Ovary (tissue), 7 donors: ENCODE measurements at regions not wholly inside any gene's neighbourhood (a gene's known extent, or its start where the extent isn't known, plus 50 kb on each side); places are given as distances from the start of the nearest gene placed in this dataset.

Experiments
- DNase-seq, 5 donors: peaks; one replicate each; pipeline ENCODE4 v3.0.0-alpha.2; 2019 to 2020
- H3K27ac ChIP-seq, 2 donors: fragments of 200-600 bp; one replicate each; pipeline versions ENCODE4 v1.5.1 to v1.8.0; 2019 to 2022
- H3K27me3 ChIP-seq: fragments of 200-600 bp; one replicate; pipeline ENCODE4 v1.8.0; 2022
- H3K36me3 ChIP-seq: fragments of 200-600 bp; sonication (generic); one replicate; pipeline ENCODE4 v1.5.1; 2019
- H3K4me1 ChIP-seq: one replicate; pipeline ENCODE4 v1.8.1; 2013; ENCODE audit warnings: mild to moderate bottlenecking, moderate library complexity; ENCODE audit not compliant: insufficient read depth
- H3K4me3 ChIP-seq: fragments of 200-600 bp; sonication (generic); one replicate; pipeline ENCODE4 v1.5.1; 2017
- H3K9me3 ChIP-seq, 2 donors: fragments of 200-600 bp in 1 of 2; sonication (generic) in 1 of 2; one replicate each; pipeline versions ENCODE4 v1.5.1 to v1.8.1; 2013 to 2019; ENCODE audit warnings: mild to moderate bottlenecking in 1 of 2, moderate library complexity in 1 of 2
- EP300 ChIP-seq: sonication (generic); formaldehyde crosslinking; IDR thresholded peaks from one replicate; pipeline ENCODE4 v1.6.1; 2017; ENCODE audit warnings: antibody characterized with exemption
- POLR2A ChIP-seq: fragments of 450-650 bp; IDR thresholded peaks from one replicate; pipeline ENCODE4 v1.6.1; 2017; ENCODE audit warnings: antibody characterized with exemption, mild to moderate bottlenecking, moderate library complexity
- WGBS, 3 donors: extraction: QIAGEN DNeasy Blood & Tissue Kit in 1 of 3; methylation state at CpG; one replicate each; pipeline versions ENCODE4 v1.1.5 to v1.1.7; 2013 to 2017; 5-methylcytosine and 5-hydroxymethylcytosine counted together
- intact Hi-C, 4 donors: fragments of 100-400 bp; cut with DNase I; formaldehyde crosslinking; loops; one replicate each; pipeline versions ENCODE4 v1.11.0 to v1.15.1; 2022 to 2023
- TF ChIP-seq, protein P1 (sequence below), 3 donors: fragments of 450-650 bp in 2 of 3; fragments of 200-600 bp in 1 of 3; IDR thresholded peaks; one replicate each; pipeline versions ENCODE4 v1.5.1 to v1.8.0; 2016 to 2022; ENCODE audit warnings: antibody characterized with exemption in 3 of 3, mild to moderate bottlenecking in 1 of 3
- donor health status: DM: no; HTN: no; CAD: no; lungs with moderate emphysema.
- donor health status: DM: no; HTN: no; CAD: no.
- donor health status: Bipolar disorder and iron deficiency.
- donor health status: DM: no; HTN: no; CAD: no.
- donor health status: DM: yes; HTN: yes; CAD: no.

DNA sequence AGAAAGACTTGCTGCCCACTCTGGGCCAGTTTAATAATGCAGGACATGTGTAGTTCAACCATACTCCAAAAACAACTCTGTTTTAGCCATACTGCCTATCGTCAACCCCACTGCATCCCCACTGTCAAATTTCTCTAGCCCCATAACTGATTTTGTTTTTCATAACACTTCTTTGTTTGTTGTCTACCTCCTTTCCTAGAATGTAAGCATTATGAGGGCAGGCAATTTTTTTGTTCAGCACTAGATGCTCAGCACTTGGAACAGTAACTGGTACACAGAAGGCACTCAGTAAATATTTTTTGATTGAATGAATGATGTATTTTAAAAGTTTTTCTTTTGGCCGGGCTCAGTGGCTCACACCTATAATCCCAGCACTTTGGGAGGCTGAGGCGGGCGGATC lies 183.8 kb upstream of the MKLN1 start:
- no peak for TF ChIP-seq POLR2A
- TF ChIP-seq, protein P1, sequence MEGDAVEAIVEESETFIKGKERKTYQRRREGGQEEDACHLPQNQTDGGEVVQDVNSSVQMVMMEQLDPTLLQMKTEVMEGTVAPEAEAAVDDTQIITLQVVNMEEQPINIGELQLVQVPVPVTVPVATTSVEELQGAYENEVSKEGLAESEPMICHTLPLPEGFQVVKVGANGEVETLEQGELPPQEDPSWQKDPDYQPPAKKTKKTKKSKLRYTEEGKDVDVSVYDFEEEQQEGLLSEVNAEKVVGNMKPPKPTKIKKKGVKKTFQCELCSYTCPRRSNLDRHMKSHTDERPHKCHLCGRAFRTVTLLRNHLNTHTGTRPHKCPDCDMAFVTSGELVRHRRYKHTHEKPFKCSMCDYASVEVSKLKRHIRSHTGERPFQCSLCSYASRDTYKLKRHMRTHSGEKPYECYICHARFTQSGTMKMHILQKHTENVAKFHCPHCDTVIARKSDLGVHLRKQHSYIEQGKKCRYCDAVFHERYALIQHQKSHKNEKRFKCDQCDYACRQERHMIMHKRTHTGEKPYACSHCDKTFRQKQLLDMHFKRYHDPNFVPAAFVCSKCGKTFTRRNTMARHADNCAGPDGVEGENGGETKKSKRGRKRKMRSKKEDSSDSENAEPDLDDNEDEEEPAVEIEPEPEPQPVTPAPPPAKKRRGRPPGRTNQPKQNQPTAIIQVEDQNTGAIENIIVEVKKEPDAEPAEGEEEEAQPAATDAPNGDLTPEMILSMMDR (IDR thresholded peaks at IDR 0.05): no peak
- TF ChIP-seq EP300: no peak
- 94 to 96% (median 94%) methylated on average over 4 of the region's 4 CpGs for WGBS, 3 donors
- Histone ChIP-seq H3K27me3 (no peaks in the 10 kb centered on the region), H3K9me3 (no peaks in the 10 kb centered on the region), H3K4me3 (no peak overlapping the region), H3K27ac (no peak overlapping the region), H3K4me1 (peaks cover 5% of the 10 kb centered on the region), H3K36me3 (no peaks in the 10 kb centered on the region)
- DNase-seq: no peak
- intact Hi-C loops: no loop called here

- intact Hi-C loops: no loop called here
- no peak for DNase-seq
- H3K27me3 ChIP-seq: no peaks in the 10 kb centered on the region
- TF ChIP-seq, protein P1 (IDR thresholded peaks at IDR 0.05): no peak
- TF ChIP-seq POLR2A (no peak), EP300 (no peak)
- H3K27ac ChIP-seq: no peak overlapping the region
- no peak overlapping the region for H3K4me3 ChIP-seq
- no peaks in the 10 kb centered on the region for H3K9me3 ChIP-seq
- 84 to 91% (median 91%) methylated on average over 8 of the region's 8 CpGs for WGBS, 3 donors
- peaks cover 5% of the 10 kb centered on the region for H3K4me1 ChIP-seq
- no peaks in the 10 kb centered on the region for H3K36me3 ChIP-seq
Observed at GRCh38 chr7:131145026-131145425, 182.7 kb upstream of the MKLN1 start.

- no peak for TF ChIP-seq EP300
- no peak for TF ChIP-seq POLR2A
- TF ChIP-seq, protein P1 (IDR thresholded peaks at IDR 0.05): no peak
- Histone ChIP-seq H3K36me3 (no peaks in the 10 kb centered on the region), H3K9me3 (no peaks in the 10 kb centered on the region), H3K27ac (no peak overlapping the region), H3K4me1 (peaks cover 5% of the 10 kb centered on the region), H3K4me3 (no peak overlapping the region), H3K27me3 (no peaks in the 10 kb centered on the region)
- intact Hi-C loops: no loop called here
- WGBS, 3 donors: 62 to 66% (median 65%) methylated on average over 3 of the region's 3 CpGs
- DNase-seq: no peak
Observed at GRCh38 chr7:131145770-131146169, 181.9 kb upstream of the MKLN1 start.

- Histone ChIP-seq H3K4me1 (peaks cover 5% of the 10 kb centered on the region), H3K9me3 (no peaks in the 10 kb centered on the region), H3K27ac (no peak overlapping the region), H3K27me3 (no peaks in the 10 kb centered on the region), H3K4me3 (no peak overlapping the region), H3K36me3 (no peaks in the 10 kb centered on the region)
- TF ChIP-seq POLR2A (no peak), EP300 (no peak)
- TF ChIP-seq, protein P1 (IDR thresholded peaks at IDR 0.05): no peak
- intact Hi-C loops: no loop called here
- no peak for DNase-seq
Observed at GRCh38 chr7:131147604-131148003, 180.1 kb upstream of the MKLN1 start.

- DNase-seq: no peak
- Histone ChIP-seq H3K4me3 (no peak overlapping the region), H3K9me3 (no peaks in the 10 kb centered on the region), H3K27me3 (no peaks in the 10 kb centered on the region), H3K4me1 (peaks cover 5% of the 10 kb centered on the region), H3K27ac (no peak overlapping the region), H3K36me3 (no peaks in the 10 kb centered on the region)
- intact Hi-C loops: no loop called here
- WGBS, 3 donors: 93 to 96% (median 95%) methylated on average over 4 of the region's 4 CpGs
- TF ChIP-seq EP300 (no peak), POLR2A (no peak)
- TF ChIP-seq, protein P1 (IDR thresholded peaks at IDR 0.05): no peak
Observed at GRCh38 chr7:131148258-131148657, 179.4 kb upstream of the MKLN1 start.
